GM19023 (cell line): ENCODE measurements at regions not wholly inside any gene's neighbourhood (a gene's known extent, or its start where the extent isn't known, plus 50 kb on each side); places are given as distances from the start of the nearest gene placed in this dataset.

Source experiments
- ATAC-seq: cut with Tn5 transposase; IDR thresholded peaks from one replicate; pipeline ENCODE4 v1.9.1; 2021; ENCODE audit warnings: mild to moderate bottlenecking, moderate library complexity; ENCODE audit not compliant: unreplicated experiment

GRCh38 chr5:117296872-117297271 lies 722.2 kb upstream of the SEMA6A start:
- no peak for ATAC-seq

- ATAC-seq = no peak
These were observed 721.3 kb upstream of the SEMA6A start for GRCh38 chr5:117295941-117296340.

- ATAC-seq = no peak
These were observed 712.2 kb upstream of the SEMA6A start for GRCh38 chr5:117286813-117287212.

GRCh38 chr5:117271656-117272055 lies 697.0 kb upstream of the SEMA6A start:
- no peak for ATAC-seq

GRCh38 chr5:117266280-117266679 lies 691.7 kb upstream of the SEMA6A start:
- no peak for ATAC-seq

- no peak for ATAC-seq
These were observed 688.6 kb upstream of the SEMA6A start for GRCh38 chr5:117263231-117263630.

GRCh38 chr5:117262572-117263131 lies 688.0 kb upstream of the SEMA6A start:
- ATAC-seq = no peak

GRCh38 chr5:117261948-117262571 lies 687.4 kb upstream of the SEMA6A start:
- no peak for ATAC-seq

GRCh38 chr5:117255211-117256027 lies 680.8 kb upstream of the SEMA6A start:
- no peak for ATAC-seq

GRCh38 chr5:117252566-117252965 lies 677.9 kb upstream of the SEMA6A start:
- ATAC-seq = no peak

GRCh38 chr5:117249086-117249815 lies 674.6 kb upstream of the SEMA6A start:
- ATAC-seq = no peak

- ATAC-seq = no peak
These were observed 671.8 kb upstream of the SEMA6A start for GRCh38 chr5:117246424-117246823.

- ATAC-seq = no peak
These were observed 670.5 kb upstream of the SEMA6A start for GRCh38 chr5:117245130-117245529.

GRCh38 chr5:117242028-117242427 lies 667.4 kb upstream of the SEMA6A start:
- ATAC-seq = peak; percentile 59

GRCh38 chr5:117236941-117237340 lies 662.3 kb upstream of the SEMA6A start:
- ATAC-seq = no peak

- ATAC-seq = no peak
These were observed 661.2 kb upstream of the SEMA6A start for GRCh38 chr5:117235786-117236185.

- no peak for ATAC-seq
These were observed 655.8 kb upstream of the SEMA6A start for GRCh38 chr5:117230375-117230774.

- no peak for ATAC-seq
These were observed 646.1 kb upstream of the SEMA6A start for GRCh38 chr5:117220730-117221129.

GRCh38 chr5:117218789-117219188 lies 644.2 kb upstream of the SEMA6A start:
- ATAC-seq = no peak

GRCh38 chr5:117212866-117213265 lies 638.2 kb upstream of the SEMA6A start:
- ATAC-seq = no peak

- ATAC-seq = no peak
These were observed 636.2 kb upstream of the SEMA6A start for GRCh38 chr5:117210796-117211195.
